ENCODE measurements at regions not wholly inside any gene's neighbourhood (a gene's known extent, or its start where the extent isn't known, plus 50 kb on each side); places are given as distances from the start of the nearest gene placed in this dataset.
"Not testable (repeated sequence)": the region's sequence is repeated elsewhere in the genome, so short reads cannot be mapped to it uniquely, and the experiment has no call there.

GRCh38 chr10:85377029-85377806 lies 989.4 kb downstream of the GRID1 start:
- no peak for DNase-seq (ENCODE audit: low read depth)
- no peak for TF ChIP-seq CTCF (IDR thresholded peaks at IDR 0.05; ENCODE audit: low read depth, low read length)
- no peak for TF ChIP-seq MYC (IDR thresholded peaks at IDR 0.05; ENCODE audit: low read depth, low read length)
- no peak for TF ChIP-seq MAX (IDR thresholded peaks at IDR 0.05; ENCODE audit: low read depth, low read length)
- TF ChIP-seq POLR2A (IDR thresholded peaks at IDR 0.05; ENCODE audit: extremely low read depth, insufficient read length), result no peak
- no peak overlapping the region for H3K4me3 ChIP-seq (ENCODE audit: low read depth, low read length)

GRCh38 chr10:85379338-85379737 lies 987.3 kb downstream of the GRID1 start:
- TF ChIP-seq MAX (IDR thresholded peaks at IDR 0.05; ENCODE audit: low read depth, low read length), result no peak
- no peak for DNase-seq (ENCODE audit: low read depth)
- H3K4me3 ChIP-seq (ENCODE audit: low read depth, low read length), result no peak overlapping the region

- TF ChIP-seq MAX (IDR thresholded peaks at IDR 0.05; ENCODE audit: low read depth, low read length) (no peak), CTCF (IDR thresholded peaks at IDR 0.05; ENCODE audit: low read depth, low read length) (no peak), POLR2A (IDR thresholded peaks at IDR 0.05; ENCODE audit: extremely low read depth, insufficient read length) (no peak), MYC (IDR thresholded peaks at IDR 0.05; ENCODE audit: low read depth, low read length) (no peak)
- no peak overlapping the region for H3K4me3 ChIP-seq (ENCODE audit: low read depth, low read length)
- DNase-seq (ENCODE audit: low read depth), result no peak
Observed at GRCh38 chr10:85400981-85401695, 965.5 kb downstream of the GRID1 start.

- no peak overlapping the region for H3K4me3 ChIP-seq (ENCODE audit: low read depth, low read length)
- no peak for DNase-seq (ENCODE audit: low read depth)
- TF ChIP-seq CTCF (IDR thresholded peaks at IDR 0.05; ENCODE audit: low read depth, low read length), result no peak
- TF ChIP-seq MYC (IDR thresholded peaks at IDR 0.05; ENCODE audit: low read depth, low read length), result no peak
- TF ChIP-seq POLR2A (IDR thresholded peaks at IDR 0.05; ENCODE audit: extremely low read depth, insufficient read length), result no peak
- no peak for TF ChIP-seq MAX (IDR thresholded peaks at IDR 0.05; ENCODE audit: low read depth, low read length)
Observed at GRCh38 chr10:85402541-85402940, 964.1 kb downstream of the GRID1 start.

- no peak for DNase-seq (ENCODE audit: low read depth)
- no peak overlapping the region for H3K4me3 ChIP-seq (ENCODE audit: low read depth, low read length)
- TF ChIP-seq POLR2A (IDR thresholded peaks at IDR 0.05; ENCODE audit: extremely low read depth, insufficient read length), result no peak
- TF ChIP-seq CTCF (IDR thresholded peaks at IDR 0.05; ENCODE audit: low read depth, low read length), result no peak
- no peak for TF ChIP-seq MYC (IDR thresholded peaks at IDR 0.05; ENCODE audit: low read depth, low read length)
- no peak for TF ChIP-seq MAX (IDR thresholded peaks at IDR 0.05; ENCODE audit: low read depth, low read length)
Observed at GRCh38 chr10:85407088-85407487, 959.5 kb downstream of the GRID1 start.

GRCh38 chr10:85408388-85408787 lies 958.2 kb downstream of the GRID1 start:
- TF ChIP-seq POLR2A (IDR thresholded peaks at IDR 0.05; ENCODE audit: extremely low read depth, insufficient read length) (no peak), MYC (IDR thresholded peaks at IDR 0.05; ENCODE audit: low read depth, low read length) (no peak), CTCF (IDR thresholded peaks at IDR 0.05; ENCODE audit: low read depth, low read length) (no peak), MAX (IDR thresholded peaks at IDR 0.05; ENCODE audit: low read depth, low read length) (no peak)
- no peak overlapping the region for H3K4me3 ChIP-seq (ENCODE audit: low read depth, low read length)
- DNase-seq (ENCODE audit: low read depth), result no peak

- not testable (repeated sequence) for H3K4me3 ChIP-seq (ENCODE audit: low read depth, low read length); DNase-seq (ENCODE audit: low read depth)
Observed at GRCh38 chr10:85410586-85410985, 956.0 kb downstream of the GRID1 start.
